ENCODE measurements at regions not wholly inside any gene's neighbourhood (a gene's known extent, or its start where the extent isn't known, plus 50 kb on each side); places are given as distances from the start of the nearest gene placed in this dataset.

- ChIA-PET CTCF (no interaction called here), POLR2A (no interaction called here)
- H3K27ac ChIP-seq (ENCODE audit: low read depth in 1 of 2, low read length in 2 of 2), result no peak overlapping the region
- Mint-ChIP-seq H3K27ac (no peak overlapping the region), H3K36me3 (ENCODE audit: low read depth) (no peaks in the 10 kb centered on the region), H3K4me1 (ENCODE audit: low read depth) (no peaks in the 10 kb centered on the region), H3K9me3 (peaks cover 2% of the 10 kb centered on the region), H3K27me3 (no peaks in the 10 kb centered on the region), H3K4me3 (no peak overlapping the region)
- no peak for ATAC-seq (ENCODE audit: poor library complexity)
- TF ChIP-seq CTCF (IDR thresholded peaks at IDR 0.05), result no peak
- no peaks in the 10 kb centered on the region for H3K36me3 ChIP-seq (ENCODE audit: insufficient read depth, low read length)
- no peaks in the 10 kb centered on the region for H3K4me1 ChIP-seq (ENCODE audit: insufficient read depth, low read length)
- intact Hi-C loops (cut with DNase I, micrococcal nuclease), result no loop called here
- no peak for DNase-seq
- H3K27me3 ChIP-seq (ENCODE audit: control insufficient read depth in 1 of 2, insufficient read depth in 2 of 2, low read length in 2 of 2), result no peaks in the 10 kb centered on the region
- no peak overlapping the region for H3K4me3 ChIP-seq (ENCODE audit: low read length)
- H3K9me3 ChIP-seq (ENCODE audit: control insufficient read depth in 1 of 2, insufficient read depth in 1 of 2, low read length in 2 of 2), result no peaks in the 10 kb centered on the region
Measured at GRCh38 chr10:9901971-9902370, 1115.7 kb upstream of the CELF2 start.

- H3K27ac Mint-ChIP-seq, result no peak overlapping the region
- H3K27me3 Mint-ChIP-seq, result peaks cover 8% of the 10 kb centered on the region
- H3K9me3 Mint-ChIP-seq, result peaks cover 2% of the 10 kb centered on the region
- POLR2A ChIA-PET, result no interaction called here
- no peaks in the 10 kb centered on the region for H3K36me3 Mint-ChIP-seq (ENCODE audit: low read depth)
- Histone ChIP-seq H3K27me3 (ENCODE audit: control insufficient read depth in 1 of 2, insufficient read depth in 2 of 2, low read length in 2 of 2) (no peaks in the 10 kb centered on the region), H3K27ac (ENCODE audit: low read depth in 1 of 2, low read length in 2 of 2) (no peak overlapping the region), H3K4me3 (ENCODE audit: low read length) (no peak overlapping the region), H3K9me3 (ENCODE audit: control insufficient read depth in 1 of 2, insufficient read depth in 1 of 2, low read length in 2 of 2) (no peaks in the 10 kb centered on the region), H3K36me3 (ENCODE audit: insufficient read depth, low read length) (no peaks in the 10 kb centered on the region), H3K4me1 (ENCODE audit: insufficient read depth, low read length) (no peaks in the 10 kb centered on the region)
- no peak overlapping the region for H3K4me3 Mint-ChIP-seq
- CTCF ChIA-PET, result no interaction called here
- no peak for ATAC-seq (ENCODE audit: poor library complexity)
- intact Hi-C loops (cut with DNase I, micrococcal nuclease), result no loop called here
- no peaks in the 10 kb centered on the region for H3K4me1 Mint-ChIP-seq (ENCODE audit: low read depth)
- TF ChIP-seq CTCF (IDR thresholded peaks at IDR 0.05), result no peak
- no peak for DNase-seq
Measured at GRCh38 chr10:9910446-9910845, 1107.2 kb upstream of the CELF2 start.

- H3K4me3 ChIP-seq (ENCODE audit: low read length), result no peak overlapping the region
- ChIA-PET POLR2A (no interaction called here), CTCF (no interaction called here)
- peaks cover 8% of the 10 kb centered on the region for H3K27me3 Mint-ChIP-seq
- H3K4me1 ChIP-seq (ENCODE audit: insufficient read depth, low read length), result no peaks in the 10 kb centered on the region
- no peaks in the 10 kb centered on the region for H3K4me1 Mint-ChIP-seq (ENCODE audit: low read depth)
- ATAC-seq (ENCODE audit: poor library complexity) (no peak), DNase-seq (no peak)
- H3K9me3 Mint-ChIP-seq, result peaks cover 2% of the 10 kb centered on the region
- no peak overlapping the region for H3K4me3 Mint-ChIP-seq
- no peaks in the 10 kb centered on the region for H3K9me3 ChIP-seq (ENCODE audit: control insufficient read depth in 1 of 2, insufficient read depth in 1 of 2, low read length in 2 of 2)
- intact Hi-C loops (cut with DNase I, micrococcal nuclease), result no loop called here
- no peaks in the 10 kb centered on the region for H3K36me3 ChIP-seq (ENCODE audit: insufficient read depth, low read length)
- no peak overlapping the region for H3K27ac Mint-ChIP-seq
- no peak overlapping the region for H3K27ac ChIP-seq (ENCODE audit: low read depth in 1 of 2, low read length in 2 of 2)
- no peak for TF ChIP-seq CTCF (IDR thresholded peaks at IDR 0.05)
- H3K27me3 ChIP-seq (ENCODE audit: control insufficient read depth in 1 of 2, insufficient read depth in 2 of 2, low read length in 2 of 2), result no peaks in the 10 kb centered on the region
- H3K36me3 Mint-ChIP-seq (ENCODE audit: low read depth), result no peaks in the 10 kb centered on the region
Measured at GRCh38 chr10:9911488-9911887, 1106.2 kb upstream of the CELF2 start.

All from CD4-positive, alpha-beta T cell (primary cell).